Activated B cell treated with CpG ODN at 0.5 μM for 24 hours (primary cell): ENCODE measurements at regions not wholly inside any gene's neighbourhood (a gene's known extent, or its start where the extent isn't known, plus 50 kb on each side); places are given as distances from the start of the nearest gene placed in this dataset.

Experiments used
- ATAC-seq: fragments of 200-7000 bp; cut with Tn5 transposase; one replicate; pipeline ENCODE4 v1.10.0; 2021; ENCODE audit warnings: low read depth, mild to moderate bottlenecking, moderate library complexity
- CTCF ChIA-PET: fragments of 350-600 bp; sonication (Branson Sonifier 250); formaldehyde crosslinking; loops from one replicate; lab custom pipeline; 2021; ENCODE audit warnings: antibody characterized with exemption; lab: Charles Lee
- POLR2A ChIA-PET: fragments of 350-600 bp; sonication (Branson Sonifier 250); formaldehyde crosslinking; loops from one replicate; lab custom pipeline; 2021; ENCODE audit warnings: antibody characterized with exemption; lab: Charles Lee
- DNase-seq: peaks from one replicate; pipeline ENCODE4 v3.0.0; 2022
- H3K27ac Mint-ChIP-seq: one replicate; pipeline ENCODE4 v1.8.0; 2020; ENCODE audit warnings: mixed read lengths
- H3K27me3 Mint-ChIP-seq: one replicate; pipeline ENCODE4 v1.8.0; 2021; ENCODE audit warnings: mixed read lengths
- H3K36me3 Mint-ChIP-seq: one replicate; pipeline ENCODE4 v1.8.0; 2021; ENCODE audit warnings: low read depth, mixed read lengths
- H3K4me1 Mint-ChIP-seq: one replicate; pipeline ENCODE4 v1.8.0; 2021; ENCODE audit warnings: mixed read lengths
- H3K4me3 Mint-ChIP-seq: one replicate; pipeline ENCODE4 v1.8.0; 2020; ENCODE audit warnings: mild to moderate bottlenecking, mixed read lengths
- H3K9me3 Mint-ChIP-seq: one replicate; pipeline ENCODE4 v1.8.0; 2020; ENCODE audit warnings: mixed read lengths
- CTCF ChIP-seq: fragments of 200-600 bp; IDR thresholded peaks from one replicate; pipeline ENCODE4 v1.8.0; 2022; ENCODE audit warnings: antibody characterized with exemption, mild to moderate bottlenecking
- intact Hi-C: fragments of 100-400 bp; cut with micrococcal nuclease; formaldehyde crosslinking; loops from one replicate; pipeline ENCODE4 v1.15.1; 2024

- Mint-ChIP-seq H3K36me3 (no peaks in the 10 kb centered on the region), H3K4me3 (no peak overlapping the region), H3K4me1 (no peaks in the 10 kb centered on the region), H3K27ac (no peak overlapping the region), H3K27me3 (no peaks in the 10 kb centered on the region), H3K9me3 (peaks cover 8% of the 10 kb centered on the region)
- intact Hi-C loops = no loop called here
- TF ChIP-seq CTCF = no peak
- ChIA-PET CTCF (no interaction called here), POLR2A (no interaction called here)
- ATAC-seq = no peak
- no peak for DNase-seq
Observed at GRCh38 chr2:189337656-189338055, 103.6 kb upstream of the WDR75 start.

GRCh38 chr2:189338115-189338514 is 103.2 kb upstream of the WDR75 start:
- no peak overlapping the region for H3K4me3 Mint-ChIP-seq
- no peak for DNase-seq
- ChIA-PET POLR2A (no interaction called here), CTCF (no interaction called here)
- H3K4me1 Mint-ChIP-seq = no peaks in the 10 kb centered on the region
- peaks cover 8% of the 10 kb centered on the region for H3K9me3 Mint-ChIP-seq
- H3K27me3 Mint-ChIP-seq = no peaks in the 10 kb centered on the region
- no peak for TF ChIP-seq CTCF
- no peaks in the 10 kb centered on the region for H3K36me3 Mint-ChIP-seq
- intact Hi-C loops = no loop called here
- no peak for ATAC-seq
- no peak overlapping the region for H3K27ac Mint-ChIP-seq

- ATAC-seq (no peak), DNase-seq (no peak)
- Mint-ChIP-seq H3K4me3 (no peak overlapping the region), H3K9me3 (peaks cover 8% of the 10 kb centered on the region), H3K36me3 (no peaks in the 10 kb centered on the region), H3K27ac (no peak overlapping the region), H3K27me3 (no peaks in the 10 kb centered on the region), H3K4me1 (no peaks in the 10 kb centered on the region)
- ChIA-PET CTCF (no interaction called here), POLR2A (no interaction called here)
- TF ChIP-seq CTCF = no peak
- intact Hi-C loops = no loop called here
Observed at GRCh38 chr2:189341077-189341476, 100.2 kb upstream of the WDR75 start.

GRCh38 chr2:189344043-189344442 is 97.2 kb upstream of the WDR75 start:
- intact Hi-C loops = no loop called here
- no peak for ATAC-seq
- Mint-ChIP-seq H3K27ac (no peak overlapping the region), H3K4me3 (no peak overlapping the region), H3K27me3 (no peaks in the 10 kb centered on the region), H3K4me1 (no peaks in the 10 kb centered on the region), H3K36me3 (no peaks in the 10 kb centered on the region), H3K9me3 (peaks cover 5% of the 10 kb centered on the region)
- POLR2A ChIA-PET = no interaction called here
- CTCF ChIA-PET = no interaction called here
- no peak for TF ChIP-seq CTCF
- no peak for DNase-seq

GRCh38 chr2:189347540-189347939 is 93.7 kb upstream of the WDR75 start:
- CTCF ChIA-PET = no interaction called here
- TF ChIP-seq CTCF = no peak
- Mint-ChIP-seq H3K27me3 (no peaks in the 10 kb centered on the region), H3K36me3 (no peaks in the 10 kb centered on the region), H3K27ac (no peak overlapping the region), H3K9me3 (no peaks in the 10 kb centered on the region), H3K4me1 (no peaks in the 10 kb centered on the region), H3K4me3 (no peak overlapping the region)
- no peak for ATAC-seq
- DNase-seq = no peak
- intact Hi-C loops = no loop called here
- POLR2A ChIA-PET = no interaction called here
